ENCODE measurements at regions not wholly inside any gene's neighbourhood (a gene's known extent, or its start where the extent isn't known, plus 50 kb on each side); places are given as distances from the start of the nearest gene placed in this dataset.

DNA sequence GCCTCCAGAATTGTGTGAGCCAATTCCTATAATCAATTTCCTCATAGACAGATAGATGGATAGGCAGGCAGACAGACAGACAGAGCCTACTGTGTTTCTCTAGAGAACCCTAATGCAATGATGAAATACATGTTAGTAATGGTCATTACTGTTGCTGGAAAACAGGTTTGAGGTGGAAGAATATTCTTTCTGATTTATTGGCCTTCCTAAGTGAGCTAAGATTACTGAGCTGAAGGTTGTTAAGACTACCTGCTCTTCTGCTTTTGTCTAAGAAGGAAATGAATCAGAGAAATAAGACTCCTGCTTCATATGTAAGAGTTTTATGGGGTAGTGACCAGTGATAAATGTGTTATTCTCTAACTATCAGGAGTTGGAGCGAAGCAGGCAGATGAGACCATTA is 219.9 kb downstream of the ELAVL2 start:
- TF ChIP-seq, protein P1, sequence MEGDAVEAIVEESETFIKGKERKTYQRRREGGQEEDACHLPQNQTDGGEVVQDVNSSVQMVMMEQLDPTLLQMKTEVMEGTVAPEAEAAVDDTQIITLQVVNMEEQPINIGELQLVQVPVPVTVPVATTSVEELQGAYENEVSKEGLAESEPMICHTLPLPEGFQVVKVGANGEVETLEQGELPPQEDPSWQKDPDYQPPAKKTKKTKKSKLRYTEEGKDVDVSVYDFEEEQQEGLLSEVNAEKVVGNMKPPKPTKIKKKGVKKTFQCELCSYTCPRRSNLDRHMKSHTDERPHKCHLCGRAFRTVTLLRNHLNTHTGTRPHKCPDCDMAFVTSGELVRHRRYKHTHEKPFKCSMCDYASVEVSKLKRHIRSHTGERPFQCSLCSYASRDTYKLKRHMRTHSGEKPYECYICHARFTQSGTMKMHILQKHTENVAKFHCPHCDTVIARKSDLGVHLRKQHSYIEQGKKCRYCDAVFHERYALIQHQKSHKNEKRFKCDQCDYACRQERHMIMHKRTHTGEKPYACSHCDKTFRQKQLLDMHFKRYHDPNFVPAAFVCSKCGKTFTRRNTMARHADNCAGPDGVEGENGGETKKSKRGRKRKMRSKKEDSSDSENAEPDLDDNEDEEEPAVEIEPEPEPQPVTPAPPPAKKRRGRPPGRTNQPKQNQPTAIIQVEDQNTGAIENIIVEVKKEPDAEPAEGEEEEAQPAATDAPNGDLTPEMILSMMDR (conservative IDR thresholded peaks at IDR 0.05; ENCODE audit: low read depth, low read length): no peak
- TF ChIP-seq RAD21 (IDR thresholded peaks at IDR 0.05; ENCODE audit: low read length) (no peak), POLR2A (IDR thresholded peaks at IDR 0.05; ENCODE audit: low read depth, low read length) (no peak), FOS (IDR thresholded peaks at IDR 0.05; ENCODE audit: low read depth, low read length) (no peak), NFE2L2 (IDR thresholded peaks at IDR 0.05; ENCODE audit: low read depth, low read length) (no peak), CHD1 (IDR thresholded peaks at IDR 0.05; ENCODE audit: low read depth, low read length) (no peak)

All from IMR-90 (cell line).